B cell (primary cell): ENCODE measurements at regions not wholly inside any gene's neighbourhood (a gene's known extent, or its start where the extent isn't known, plus 50 kb on each side); places are given as distances from the start of the nearest gene placed in this dataset.

ENCODE experiments used
- EZH2 ChIP-seq: IDR thresholded peaks from 2 replicates; pipeline ENCODE4 v1.6.1; 2012; ENCODE audit warnings: borderline replicate concordance, low read depth, mild to moderate bottlenecking, moderate library complexity, low read length; ENCODE audit not compliant: insufficient read depth, poor library complexity, severe bottlenecking
- TF ChIP-seq, protein P1 (sequence below): fragments of 200-600 bp; IDR thresholded peaks from one replicate; pipeline ENCODE4 v1.8.0; 2022; ENCODE audit warnings: antibody characterized with exemption, mild to moderate bottlenecking

DNA sequence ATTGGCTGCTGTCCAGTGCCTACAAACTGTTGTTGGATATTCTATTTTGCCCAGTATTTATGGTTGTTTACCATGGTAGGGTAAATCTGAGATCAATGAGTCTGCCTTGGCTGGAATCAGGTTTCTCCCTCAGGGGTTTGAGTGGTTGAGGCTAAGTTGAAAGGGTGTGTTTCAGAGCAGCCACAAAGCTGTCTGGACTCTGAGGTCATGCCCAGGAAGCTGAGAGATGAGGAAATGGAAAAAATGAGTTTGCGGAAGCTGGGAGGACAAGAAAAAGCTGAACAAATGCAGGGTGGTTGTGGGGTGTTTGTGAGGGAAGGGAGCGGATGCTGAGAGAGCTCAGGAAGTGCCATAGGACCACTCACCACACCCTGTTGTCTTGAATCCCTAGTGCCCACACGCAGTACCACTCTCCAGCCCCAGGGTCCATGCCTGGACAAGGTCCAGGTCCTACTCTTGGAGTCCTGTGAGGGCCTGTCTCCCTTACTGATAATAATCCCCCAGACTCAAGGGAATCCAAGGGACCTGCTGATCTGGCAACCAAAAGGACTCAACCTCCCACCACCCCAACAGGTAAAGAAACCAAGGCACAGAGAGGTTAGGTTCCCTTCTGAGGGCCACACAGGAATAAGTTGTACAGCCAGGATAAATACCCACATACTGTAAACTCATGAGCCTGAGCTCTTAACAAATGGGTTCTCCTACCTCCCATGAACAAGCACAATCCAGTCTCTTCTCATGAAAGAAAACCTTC, 81.6 kb downstream of the PPCDC start:
- TF ChIP-seq, protein P1, sequence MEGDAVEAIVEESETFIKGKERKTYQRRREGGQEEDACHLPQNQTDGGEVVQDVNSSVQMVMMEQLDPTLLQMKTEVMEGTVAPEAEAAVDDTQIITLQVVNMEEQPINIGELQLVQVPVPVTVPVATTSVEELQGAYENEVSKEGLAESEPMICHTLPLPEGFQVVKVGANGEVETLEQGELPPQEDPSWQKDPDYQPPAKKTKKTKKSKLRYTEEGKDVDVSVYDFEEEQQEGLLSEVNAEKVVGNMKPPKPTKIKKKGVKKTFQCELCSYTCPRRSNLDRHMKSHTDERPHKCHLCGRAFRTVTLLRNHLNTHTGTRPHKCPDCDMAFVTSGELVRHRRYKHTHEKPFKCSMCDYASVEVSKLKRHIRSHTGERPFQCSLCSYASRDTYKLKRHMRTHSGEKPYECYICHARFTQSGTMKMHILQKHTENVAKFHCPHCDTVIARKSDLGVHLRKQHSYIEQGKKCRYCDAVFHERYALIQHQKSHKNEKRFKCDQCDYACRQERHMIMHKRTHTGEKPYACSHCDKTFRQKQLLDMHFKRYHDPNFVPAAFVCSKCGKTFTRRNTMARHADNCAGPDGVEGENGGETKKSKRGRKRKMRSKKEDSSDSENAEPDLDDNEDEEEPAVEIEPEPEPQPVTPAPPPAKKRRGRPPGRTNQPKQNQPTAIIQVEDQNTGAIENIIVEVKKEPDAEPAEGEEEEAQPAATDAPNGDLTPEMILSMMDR = no peak
- no peak for TF ChIP-seq EZH2
